Neuronal stem cell (in vitro differentiated cells): ENCODE measurements at regions not wholly inside any gene's neighbourhood (a gene's known extent, or its start where the extent isn't known, plus 50 kb on each side); places are given as distances from the start of the nearest gene placed in this dataset.

Experiments
- DNase-seq: peaks from one replicate; pipeline ENCODE4 v3.0.0-alpha.2; 2013; ENCODE audit warnings: low spot score
- H2AFZ ChIP-seq: one replicate; pipeline ENCODE4 v1.6.1; 2013; ENCODE audit warnings: mild to moderate bottlenecking, low read length, inconsistent platforms
- H2AK5ac ChIP-seq: 2 replicates; pipeline ENCODE4 v1.6.1; 2013; ENCODE audit warnings: low read depth, mild to moderate bottlenecking, inconsistent platforms, low read length, moderate library complexity, mixed read lengths
- H2BK120ac ChIP-seq: 2 replicates; pipeline ENCODE4 v1.6.1; 2013; ENCODE audit warnings: low read depth, mild to moderate bottlenecking, inconsistent platforms, low read length, moderate library complexity, mixed read lengths
- H2BK12ac ChIP-seq: one replicate; pipeline ENCODE4 v1.6.1; 2013; ENCODE audit warnings: low read length, inconsistent platforms
- H2BK15ac ChIP-seq: 2 replicates; pipeline ENCODE4 v1.6.1; 2013; ENCODE audit warnings: mild to moderate bottlenecking, low read length, inconsistent platforms, mixed read lengths
- H2BK5ac ChIP-seq: one replicate; pipeline ENCODE4 v1.6.1; 2013; ENCODE audit warnings: inconsistent platforms, mild to moderate bottlenecking, low read length, moderate library complexity
- H3K14ac ChIP-seq: one replicate; pipeline ENCODE4 v1.6.1; 2013; ENCODE audit warnings: low read length, inconsistent platforms
- H3K18ac ChIP-seq: 2 replicates; pipeline ENCODE4 v1.6.1; 2013; ENCODE audit warnings: low read length, inconsistent platforms
- H3K23ac ChIP-seq: 2 replicates; pipeline ENCODE4 v1.6.1; 2013; ENCODE audit warnings: low read depth, mild to moderate bottlenecking, mixed read lengths, low read length, inconsistent platforms; ENCODE audit not compliant: poor library complexity
- H3K27ac ChIP-seq: replicated peaks from 3 replicates; pipeline ENCODE4 v1.5.1; 2013; ENCODE audit warnings: low read length, inconsistent platforms
- H3K27me3 ChIP-seq, 3 experiments: 2 replicates each; pipeline ENCODE4 v1.6.1; 2013; ENCODE audit warnings: low read length in 3 of 3, mild to moderate bottlenecking in 2 of 3, inconsistent platforms in 1 of 3, low read depth in 1 of 3, mixed read lengths in 1 of 3, moderate library complexity in 1 of 3; ENCODE audit not compliant: control insufficient read depth in 3 of 3, insufficient read depth in 3 of 3
- H3K36me3 ChIP-seq, 2 donors: replicated peaks in 1 of 2; 2 replicates each; pipeline ENCODE4 v1.6.1; 2013; ENCODE audit warnings: low read length in 2 of 2; ENCODE audit not compliant: control insufficient read depth in 2 of 2, insufficient read depth in 2 of 2
- H3K4ac ChIP-seq: 2 replicates; pipeline ENCODE4 v1.6.1; 2013; ENCODE audit warnings: inconsistent platforms, mild to moderate bottlenecking, low read length, moderate library complexity
- H3K4me1 ChIP-seq, 2 donors: 1 replicate in 1 of 2; 2 replicates in 1 of 2; pipeline ENCODE4 v1.6.1; 2013; ENCODE audit warnings: low read length in 2 of 2, low read depth in 1 of 2; ENCODE audit not compliant: control insufficient read depth in 2 of 2, insufficient read depth in 1 of 2
- H3K4me2 ChIP-seq: one replicate; pipeline ENCODE4 v1.6.1; 2013; ENCODE audit warnings: mild to moderate bottlenecking, low read length, inconsistent platforms; ENCODE audit not compliant: insufficient read depth, poor library complexity, severe bottlenecking
- H3K4me3 ChIP-seq, 2 donors: 2 replicates each; pipeline ENCODE4 v1.5.1; 2013; ENCODE audit warnings: low read length in 2 of 2, mild to moderate bottlenecking in 2 of 2, inconsistent platforms in 1 of 2, moderate library complexity in 1 of 2
- H3K79me1 ChIP-seq: one replicate; pipeline ENCODE4 v1.6.1; 2013; ENCODE audit warnings: low read depth, mild to moderate bottlenecking, inconsistent platforms, low read length, moderate library complexity
- H3K9ac ChIP-seq: one replicate; pipeline ENCODE4 v1.6.1; 2013; ENCODE audit warnings: mild to moderate bottlenecking, low read depth, low read length, inconsistent platforms; ENCODE audit not compliant: poor library complexity
- H3K9me3 ChIP-seq, 2 donors: replicated peaks in 1 of 2; 2 replicates each; pipeline versions ENCODE3 to v1.6.1; 2013; ENCODE audit warnings: low read length in 2 of 2, mild to moderate bottlenecking in 2 of 2, inconsistent platforms in 1 of 2, low read depth in 1 of 2, mixed read lengths in 1 of 2, moderate library complexity in 1 of 2; ENCODE audit not compliant: control insufficient read depth in 2 of 2, insufficient read depth in 1 of 2
- H4K8ac ChIP-seq: one replicate; pipeline ENCODE4 v1.6.1; 2013; ENCODE audit warnings: low read depth, mild to moderate bottlenecking, inconsistent platforms, low read length, moderate library complexity
- H4K91ac ChIP-seq: one replicate; pipeline ENCODE4 v1.6.1; 2013; ENCODE audit warnings: low read length, low read depth, mild to moderate bottlenecking, inconsistent platforms; ENCODE audit not compliant: poor library complexity
- WGBS, 2 donors: extraction: QIAGEN DNeasy Blood & Tissue Kit; methylation state at CpG; one replicate each; pipeline ENCODE4 v1.1.7; 2013; ENCODE audit warnings: missing lambda C conversion rate in 2 of 2, mixed read lengths in 1 of 2; ENCODE audit not compliant: insufficient read length in 2 of 2, insufficient replicate concordance in 1 of 2; ENCODE audit errors: extremely low coverage in 2 of 2; 5-methylcytosine and 5-hydroxymethylcytosine counted together

DNA sequence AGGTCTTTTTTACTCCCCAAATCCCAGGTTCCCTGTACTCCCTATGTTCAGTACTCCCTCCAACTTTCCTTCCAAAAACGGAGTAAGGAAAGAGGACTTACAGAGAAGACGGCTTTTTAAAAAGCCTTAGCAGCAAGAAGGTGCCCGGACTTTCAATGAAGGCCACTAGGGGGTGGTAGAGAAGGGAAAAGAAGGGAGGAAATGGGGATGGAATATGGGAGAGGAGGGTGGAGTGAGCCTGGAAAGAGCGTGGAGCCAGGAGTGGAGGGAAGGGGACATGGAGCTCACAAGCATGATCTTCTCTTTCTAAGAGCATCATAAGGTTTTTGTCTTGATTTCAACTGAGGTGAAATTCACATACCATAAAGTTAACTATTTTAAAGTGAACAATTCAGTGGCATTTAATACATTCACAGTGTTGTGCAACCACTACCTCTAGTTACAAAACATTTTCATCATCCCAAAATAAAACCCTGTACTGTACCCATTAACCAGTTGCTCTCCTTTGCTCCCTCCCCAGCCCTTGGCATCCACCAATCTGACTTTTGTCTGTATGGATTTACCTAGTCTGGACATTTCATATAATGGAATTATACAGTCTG is 129.9 kb downstream of the ZNF281 start:
- Histone ChIP-seq H3K27ac (no peak overlapping the region), H3K79me1 (no peaks in the 10 kb centered on the region), H3K4me2 (no peak overlapping the region), H2BK15ac (no peak overlapping the region), H3K4ac (no peak overlapping the region), H4K8ac (no peak overlapping the region), H2AK5ac (no peak overlapping the region), H2BK120ac (no peak overlapping the region), H3K18ac (no peak overlapping the region), H4K91ac (no peak overlapping the region), H3K23ac (no peak overlapping the region), H2BK12ac (no peak overlapping the region), H3K4me1 (no peaks in the 10 kb centered on the region), H3K9ac (no peak overlapping the region), H2BK5ac (no peak overlapping the region), H3K36me3 (no peaks in the 10 kb centered on the region), H2AFZ (no peak overlapping the region), H3K27me3 (peaks cover 0 to 5% (median 0%) of the 10 kb centered on the region in 3 experiments), H3K14ac (no peak overlapping the region), H3K9me3 (peaks cover 0 to 4% of the 10 kb centered on the region in 2 donors), H3K4me3 (no peak overlapping the region)
- no CpG with 5 or more reads among the region's 4 CpGs for WGBS, 2 donors
- DNase-seq = no peak

DNA sequence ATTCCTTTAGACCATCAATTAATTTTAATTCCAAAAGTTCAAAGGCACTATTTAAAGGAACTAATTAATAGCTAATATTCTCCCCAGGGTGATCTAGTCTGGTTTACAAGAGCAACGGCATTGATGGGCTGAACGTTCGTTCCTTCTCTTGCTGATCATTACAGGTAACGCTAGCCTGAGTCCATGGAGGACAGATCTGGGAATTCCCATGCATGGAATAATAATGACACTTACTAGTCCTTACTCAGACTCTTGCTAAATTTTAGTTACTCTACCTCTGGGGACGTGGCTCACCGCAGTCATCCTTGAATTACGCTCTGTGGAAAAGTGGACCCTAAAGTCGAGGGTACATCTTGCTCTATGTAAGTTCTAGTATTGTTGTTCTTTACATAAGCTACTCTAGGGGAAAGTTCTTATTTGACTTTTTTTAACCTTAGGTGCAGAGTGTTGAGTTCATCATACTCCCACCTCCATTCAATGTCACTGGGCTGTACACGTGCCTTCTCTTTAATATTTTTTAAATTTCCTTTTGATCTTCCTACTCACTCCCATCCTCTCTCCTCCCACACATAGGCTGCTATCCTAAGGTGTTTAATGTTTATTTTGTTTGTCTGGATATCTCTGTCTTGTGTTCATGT is 133.9 kb downstream of the ZNF281 start:
- no peak for DNase-seq
- H2AFZ ChIP-seq = no peak overlapping the region
- no peak overlapping the region for H2BK5ac ChIP-seq
- H2BK12ac ChIP-seq = no peak overlapping the region
- no peak overlapping the region for H3K18ac ChIP-seq
- no peak overlapping the region for H2BK120ac ChIP-seq
- H3K14ac ChIP-seq = no peak overlapping the region
- no peak overlapping the region for H2AK5ac ChIP-seq
- peaks cover 0 to 7% of the 10 kb centered on the region in 2 donors for H3K4me1 ChIP-seq
- no peak overlapping the region for H3K4ac ChIP-seq
- H3K27me3 ChIP-seq = no peaks in the 10 kb centered on the region
- H3K23ac ChIP-seq = no peak overlapping the region
- no peaks in the 10 kb centered on the region for H3K36me3 ChIP-seq
- H2BK15ac ChIP-seq = no peak overlapping the region
- no CpG with 5 or more reads among the region's 9 CpGs for WGBS, 2 donors
- no peak overlapping the region for H4K8ac ChIP-seq
- no peak overlapping the region for H3K9ac ChIP-seq
- peaks cover 0 to 4% of the 10 kb centered on the region in 2 donors for H3K9me3 ChIP-seq
- H3K4me2 ChIP-seq = no peak overlapping the region
- no peak overlapping the region for H3K4me3 ChIP-seq
- H3K27ac ChIP-seq = no peak overlapping the region
- no peak overlapping the region for H4K91ac ChIP-seq
- H3K79me1 ChIP-seq = no peaks in the 10 kb centered on the region

GRCh38 chr1:200275415-200275814 is 134.4 kb downstream of the ZNF281 start:
- Histone ChIP-seq H3K79me1 (no peaks in the 10 kb centered on the region), H4K8ac (no peak overlapping the region), H3K27me3 (no peaks in the 10 kb centered on the region), H2BK15ac (no peak overlapping the region), H3K4me2 (no peak overlapping the region), H2AK5ac (no peak overlapping the region), H3K23ac (no peak overlapping the region), H4K91ac (no peak overlapping the region), H3K4ac (no peak overlapping the region), H2BK120ac (no peak overlapping the region), H3K4me3 (no peak overlapping the region), H3K14ac (no peak overlapping the region), H2BK5ac (no peak overlapping the region), H3K36me3 (no peaks in the 10 kb centered on the region), H3K18ac (no peak overlapping the region), H3K9me3 (no peaks in the 10 kb centered on the region), H3K27ac (no peak overlapping the region), H2BK12ac (no peak overlapping the region), H2AFZ (no peak overlapping the region), H3K4me1 (peaks cover 0 to 7% of the 10 kb centered on the region in 2 donors), H3K9ac (no peak overlapping the region)
- no CpG with 5 or more reads among the region's 4 CpGs for WGBS, 2 donors
- no peak for DNase-seq

- H2AK5ac ChIP-seq = no peak overlapping the region
- H2BK12ac ChIP-seq = no peak overlapping the region
- no peak overlapping the region for H3K18ac ChIP-seq
- no peak overlapping the region for H4K8ac ChIP-seq
- no CpG with 5 or more reads among the region's 4 CpGs for WGBS, 2 donors
- no peak overlapping the region for H4K91ac ChIP-seq
- no peak for DNase-seq
- H3K79me1 ChIP-seq = no peaks in the 10 kb centered on the region
- H2BK15ac ChIP-seq = no peak overlapping the region
- no peak overlapping the region for H3K4me2 ChIP-seq
- no peak overlapping the region for H3K14ac ChIP-seq
- H3K4me1 ChIP-seq = peaks cover 0 to 7% of the 10 kb centered on the region in 2 donors
- no peak overlapping the region for H3K4me3 ChIP-seq
- no peak overlapping the region for H3K4ac ChIP-seq
- no peak overlapping the region for H2BK5ac ChIP-seq
- no peak overlapping the region for H2BK120ac ChIP-seq
- no peak overlapping the region for H2AFZ ChIP-seq
- no peak overlapping the region for H3K27ac ChIP-seq
- no peaks in the 10 kb centered on the region for H3K36me3 ChIP-seq
- H3K27me3 ChIP-seq = no peaks in the 10 kb centered on the region
- H3K9me3 ChIP-seq = no peaks in the 10 kb centered on the region
- H3K9ac ChIP-seq = no peak overlapping the region
- no peak overlapping the region for H3K23ac ChIP-seq
These were observed 135.7 kb downstream of the ZNF281 start for GRCh38 chr1:200274116-200274515.
